ENCODE measurements at regions not wholly inside any gene's neighbourhood (a gene's known extent, or its start where the extent isn't known, plus 50 kb on each side); places are given as distances from the start of the nearest gene placed in this dataset.

GRCh38 chr21:22438428-22439086, 1440.3 kb downstream of the NCAM2 start:
- no peak overlapping the region for H2AFZ ChIP-seq (ENCODE audit: low read depth)
- no peak overlapping the region for H3K27ac ChIP-seq (ENCODE audit: low read depth in 2 of 2, low read length in 1 of 2)
- no peak overlapping the region for H3K4me3 ChIP-seq (ENCODE audit: low read depth in 2 of 2, low read length in 1 of 2)
- H3K9me3 ChIP-seq = no peaks in the 10 kb centered on the region; the same call in none of the 2 replicates
- no peak overlapping the region for H3K9ac ChIP-seq
- H3K27me3 ChIP-seq (ENCODE audit: insufficient read depth) = no peaks in the 10 kb centered on the region
- no peak overlapping the region for H3K4me2 ChIP-seq
- ChIA-PET POLR2A (no interaction called here), CTCF (interaction anchor here (0.7 kb wide), 1 partner anchor 44 kb away, joined by 3 read pairs; no protein-coding TSS in a partner anchor)
- no peaks in the 10 kb centered on the region for H3K79me2 ChIP-seq (ENCODE audit: insufficient read depth)
- no peak for DNase-seq
- H4K20me1 ChIP-seq (ENCODE audit: insufficient read depth) = no peaks in the 10 kb centered on the region
- WGBS (ENCODE audit: low lambda C conversion rate) = 44% methylated on average over 8 of the region's 8 CpGs
- H3K9me2 ChIP-seq = no peaks in the 10 kb centered on the region
- H3F3A ChIP-seq (replicated peaks; ENCODE audit: insufficient read depth) = no peaks in the 10 kb centered on the region
- no peaks in the 10 kb centered on the region for H3K4me1 ChIP-seq (ENCODE audit: control insufficient read depth in 1 of 2, insufficient read depth in 2 of 2, low read depth in 1 of 2, low read length in 1 of 2)
- no peak for TF ChIP-seq FOXM1 (IDR thresholded peaks at IDR 0.05; ENCODE audit: low read depth)
- TF ChIP-seq FOXJ3 (CRISPR knock-in tag; IDR thresholded peaks at IDR 0.05) = no peak
- TF ChIP-seq RFX5 (IDR thresholded peaks at IDR 0.05; ENCODE audit: low read length) = no peak
- TF ChIP-seq IRF3 (IDR thresholded peaks at IDR 0.05; ENCODE audit: low read depth, low read length) = no peak
- TF ChIP-seq REST (IDR thresholded peaks at IDR 0.05; ENCODE audit: low read depth, low read length) = no peak
- no peak for TF ChIP-seq CTCF (IDR thresholded peaks at IDR 0.05)
- no peaks in the 10 kb centered on the region for H3K36me3 ChIP-seq (replicated peaks in 1 of 2; ENCODE audit: control insufficient read depth in 1 of 2, insufficient read depth in 2 of 2, low read length in 1 of 2)

- no peaks in the 10 kb centered on the region for H3K79me2 ChIP-seq (ENCODE audit: insufficient read depth)
- no peaks in the 10 kb centered on the region for H3K9me2 ChIP-seq
- no peak overlapping the region for H2AFZ ChIP-seq (ENCODE audit: low read depth)
- H3K4me3 ChIP-seq (ENCODE audit: low read depth in 2 of 2, low read length in 1 of 2) = no peak overlapping the region
- CTCF ChIA-PET = no interaction called here
- no peak overlapping the region for H3K27ac ChIP-seq (ENCODE audit: low read depth in 2 of 2, low read length in 1 of 2)
- no peaks in the 10 kb centered on the region for H3K9me3 ChIP-seq
- H3K36me3 ChIP-seq (replicated peaks in 1 of 2; ENCODE audit: control insufficient read depth in 1 of 2, insufficient read depth in 2 of 2, low read length in 1 of 2) = no peaks in the 10 kb centered on the region
- no peaks in the 10 kb centered on the region for H3F3A ChIP-seq (replicated peaks; ENCODE audit: insufficient read depth)
- 26% methylated on average over 5 of the region's 5 CpGs for WGBS (ENCODE audit: low lambda C conversion rate)
- H3K9ac ChIP-seq = no peak overlapping the region
- DNase-seq = peak; percentile 15
- H3K4me2 ChIP-seq = no peak overlapping the region
- no peaks in the 10 kb centered on the region for H3K4me1 ChIP-seq (ENCODE audit: control insufficient read depth in 1 of 2, insufficient read depth in 2 of 2, low read depth in 1 of 2, low read length in 1 of 2)
- no peak for TF ChIP-seq ZBTB33 (IDR thresholded peaks at IDR 0.05; ENCODE audit: borderline replicate concordance, low read depth)
- TF ChIP-seq GATA2 (CRISPR knock-in tag; IDR thresholded peaks at IDR 0.05) = peak; percentile 52
- no peak for TF ChIP-seq RAD21 (IDR thresholded peaks at IDR 0.05; ENCODE audit: low read length)
- no peak for TF ChIP-seq EP300 (IDR thresholded peaks at IDR 0.05; ENCODE audit: borderline replicate concordance in 1 of 2, low read depth in 1 of 2, low read length in 1 of 2)
- TF ChIP-seq JUND (IDR thresholded peaks at IDR 0.05) = no peak
- no peak for TF ChIP-seq ELF1 (IDR thresholded peaks at IDR 0.05)
- no peaks in the 10 kb centered on the region for H4K20me1 ChIP-seq (ENCODE audit: insufficient read depth)
- POLR2A ChIA-PET = no interaction called here
- H3K27me3 ChIP-seq (ENCODE audit: insufficient read depth) = no peaks in the 10 kb centered on the region
Observed at GRCh38 chr21:22444990-22445389, 1446.8 kb downstream of the NCAM2 start.

Data from SK-N-SH (cell line).